ENCODE measurements at regions not wholly inside any gene's neighbourhood (a gene's known extent, or its start where the extent isn't known, plus 50 kb on each side); places are given as distances from the start of the nearest gene placed in this dataset.

GRCh38 chr5:8848997-8849594, 696.8 kb downstream of the SEMA5A start:
- Histone ChIP-seq H3K27ac (ENCODE audit: insufficient read depth, low read depth, low read length) (no peak overlapping the region), H3K36me3 (ENCODE audit: control insufficient read depth in 2 of 2, extremely low read depth in 1 of 2, insufficient read depth in 2 of 2, low read length in 2 of 2) (no peaks in the 10 kb centered on the region), H3K79me2 (ENCODE audit: control insufficient read depth, insufficient read depth, low read length) (no peaks in the 10 kb centered on the region), H3K9me1 (replicated peaks; ENCODE audit: control insufficient read depth, extremely low read depth, insufficient read depth, low read length) (no peaks in the 10 kb centered on the region), H3K27me3 (ENCODE audit: control insufficient read depth in 2 of 2, insufficient read depth in 2 of 2, low read length in 2 of 2) (no peaks in the 10 kb centered on the region), H4K20me1 (replicated peaks; ENCODE audit: control insufficient read depth, extremely low read depth, insufficient read depth, low read length) (no peaks in the 10 kb centered on the region), H3K4me1 (ENCODE audit: control insufficient read depth, extremely low read depth, insufficient read depth, low read length) (peaks cover 4% of the 10 kb centered on the region), H3K9me3 (replicated peaks; ENCODE audit: control insufficient read depth, insufficient read depth, low read length) (no peaks in the 10 kb centered on the region), H3K4me3 (replicated peaks in 1 of 3; ENCODE audit: insufficient read depth in 1 of 3, low read depth in 1 of 3, low read length in 3 of 3) (no peak overlapping the region), H3K9ac (replicated peaks; ENCODE audit: extremely low read depth, insufficient read depth, low read length) (no peak overlapping the region), H2AFZ (ENCODE audit: low read depth, low read length) (no peak overlapping the region), H3K4me2 (ENCODE audit: insufficient read depth, low read length) (no peak overlapping the region)
- peak; percentile 92 for FAIRE-seq
- dilution Hi-C loops (cut with MboI; ENCODE audit: extremely low pct_ligation_motif_present, low sequenced_read_pairs) (no loop called here), intact Hi-C loops (cut with micrococcal nuclease) (no loop called here)
- no TSS peak for BruUV-seq (replicated peaks)
- peak; percentile 31 for TF ChIP-seq JUN (IDR thresholded peaks at IDR 0.05; ENCODE audit: borderline replicate concordance, insufficient read depth, insufficient read length, low read depth)
- no peak for TF ChIP-seq EZH2 (IDR thresholded peaks at IDR 0.05; ENCODE audit: borderline replicate concordance, low read depth, low read length, severe bottlenecking)
- peak; percentile 16 for TF ChIP-seq POLR2AphosphoS5 (IDR thresholded peaks at IDR 0.05; ENCODE audit: insufficient read depth, low read depth, low read length)
- TF ChIP-seq, protein P1, sequence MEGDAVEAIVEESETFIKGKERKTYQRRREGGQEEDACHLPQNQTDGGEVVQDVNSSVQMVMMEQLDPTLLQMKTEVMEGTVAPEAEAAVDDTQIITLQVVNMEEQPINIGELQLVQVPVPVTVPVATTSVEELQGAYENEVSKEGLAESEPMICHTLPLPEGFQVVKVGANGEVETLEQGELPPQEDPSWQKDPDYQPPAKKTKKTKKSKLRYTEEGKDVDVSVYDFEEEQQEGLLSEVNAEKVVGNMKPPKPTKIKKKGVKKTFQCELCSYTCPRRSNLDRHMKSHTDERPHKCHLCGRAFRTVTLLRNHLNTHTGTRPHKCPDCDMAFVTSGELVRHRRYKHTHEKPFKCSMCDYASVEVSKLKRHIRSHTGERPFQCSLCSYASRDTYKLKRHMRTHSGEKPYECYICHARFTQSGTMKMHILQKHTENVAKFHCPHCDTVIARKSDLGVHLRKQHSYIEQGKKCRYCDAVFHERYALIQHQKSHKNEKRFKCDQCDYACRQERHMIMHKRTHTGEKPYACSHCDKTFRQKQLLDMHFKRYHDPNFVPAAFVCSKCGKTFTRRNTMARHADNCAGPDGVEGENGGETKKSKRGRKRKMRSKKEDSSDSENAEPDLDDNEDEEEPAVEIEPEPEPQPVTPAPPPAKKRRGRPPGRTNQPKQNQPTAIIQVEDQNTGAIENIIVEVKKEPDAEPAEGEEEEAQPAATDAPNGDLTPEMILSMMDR (IDR thresholded peaks at IDR 0.05; ENCODE audit: extremely low read depth in 1 of 2, insufficient read depth in 1 of 2, low read depth in 1 of 2, low read length in 2 of 2), result no peak
- TF ChIP-seq FOS (IDR thresholded peaks at IDR 0.05; ENCODE audit: borderline replicate concordance, insufficient read depth, low read length), result peak; percentile 54
- TF ChIP-seq, protein P2, sequence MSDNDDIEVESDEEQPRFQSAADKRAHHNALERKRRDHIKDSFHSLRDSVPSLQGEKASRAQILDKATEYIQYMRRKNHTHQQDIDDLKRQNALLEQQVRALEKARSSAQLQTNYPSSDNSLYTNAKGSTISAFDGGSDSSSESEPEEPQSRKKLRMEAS (IDR thresholded peaks at IDR 0.05; ENCODE audit: insufficient read depth, insufficient read length), result no peak
- TF ChIP-seq GATA2 (IDR thresholded peaks at IDR 0.05; ENCODE audit: insufficient read depth, insufficient read length, low read depth, low read length), result peak; percentile 19
- ChIA-PET POLR2A (no interaction called here), CTCF (no interaction called here)
- peak; percentile 57 for DNase-seq (ENCODE audit: low read depth, low spot score)

Measured in endothelial cell of umbilical vein (primary cell).